Vagina (tissue), 2 donors: ENCODE measurements at regions not wholly inside any gene's neighbourhood (a gene's known extent, or its start where the extent isn't known, plus 50 kb on each side); places are given as distances from the start of the nearest gene placed in this dataset.

Experiments
- CTCF ChIP-seq, 3 experiments: fragments of 450-650 bp in 2 of 3; fragments of 200-600 bp in 1 of 3; sonication (generic) in 1 of 3; IDR thresholded peaks; one replicate each; pipeline ENCODE4 v1.5.1; 2017 to 2019; ENCODE audit warnings: antibody characterized with exemption in 3 of 3, mild to moderate bottlenecking in 2 of 3, moderate library complexity in 2 of 3
- POLR2A ChIP-seq, 2 donors: fragments of 450-650 bp; IDR thresholded peaks; one replicate each; pipeline ENCODE4 v1.6.1; 2017; ENCODE audit warnings: antibody characterized with exemption in 2 of 2, mild to moderate bottlenecking in 2 of 2, moderate library complexity in 2 of 2

- TF ChIP-seq CTCF (IDR thresholded peaks at IDR 0.05) (no peak), POLR2A (IDR thresholded peaks at IDR 0.05) (no peak)
Observed at GRCh38 chr4:8756816-8757215, 114.8 kb downstream of the HMX1 start.
